ENCODE measurements at regions not wholly inside any gene's neighbourhood (a gene's known extent, or its start where the extent isn't known, plus 50 kb on each side); places are given as distances from the start of the nearest gene placed in this dataset.

DNA sequence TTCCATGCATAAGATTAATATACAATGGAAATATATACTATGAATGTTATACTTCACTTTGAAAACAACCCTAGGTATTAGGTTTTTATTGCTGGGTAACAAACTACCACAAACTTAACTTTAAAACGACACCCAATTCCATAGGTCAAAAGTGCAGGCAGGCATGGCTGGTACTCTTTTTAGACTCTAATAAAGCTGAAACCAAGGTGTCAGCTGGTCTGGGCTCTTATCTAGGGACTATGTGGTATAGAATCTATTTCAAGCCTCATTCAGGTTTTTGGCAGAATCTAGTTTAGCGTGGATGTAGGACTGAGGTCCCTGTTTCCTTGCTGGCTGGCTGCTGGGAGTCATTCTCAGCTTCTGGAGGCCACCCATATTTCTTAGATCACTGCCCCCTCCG lies 65.0 kb upstream of the TMEM168 start:
- DNase-seq (ENCODE audit: low read depth) = no peak
- Histone ChIP-seq H3K36me3 (ENCODE audit: control insufficient read depth, insufficient read depth, low read length) (no peaks in the 10 kb centered on the region; the same call in 1 of the 2 replicates), H3K4me3 (ENCODE audit: low read depth, low read length) (no peak overlapping the region), H3K27me3 (ENCODE audit: control insufficient read depth, insufficient read depth, low read length) (no peaks in the 10 kb centered on the region)
- CTCF ChIA-PET = no interaction called here
- TF ChIP-seq, protein P1, sequence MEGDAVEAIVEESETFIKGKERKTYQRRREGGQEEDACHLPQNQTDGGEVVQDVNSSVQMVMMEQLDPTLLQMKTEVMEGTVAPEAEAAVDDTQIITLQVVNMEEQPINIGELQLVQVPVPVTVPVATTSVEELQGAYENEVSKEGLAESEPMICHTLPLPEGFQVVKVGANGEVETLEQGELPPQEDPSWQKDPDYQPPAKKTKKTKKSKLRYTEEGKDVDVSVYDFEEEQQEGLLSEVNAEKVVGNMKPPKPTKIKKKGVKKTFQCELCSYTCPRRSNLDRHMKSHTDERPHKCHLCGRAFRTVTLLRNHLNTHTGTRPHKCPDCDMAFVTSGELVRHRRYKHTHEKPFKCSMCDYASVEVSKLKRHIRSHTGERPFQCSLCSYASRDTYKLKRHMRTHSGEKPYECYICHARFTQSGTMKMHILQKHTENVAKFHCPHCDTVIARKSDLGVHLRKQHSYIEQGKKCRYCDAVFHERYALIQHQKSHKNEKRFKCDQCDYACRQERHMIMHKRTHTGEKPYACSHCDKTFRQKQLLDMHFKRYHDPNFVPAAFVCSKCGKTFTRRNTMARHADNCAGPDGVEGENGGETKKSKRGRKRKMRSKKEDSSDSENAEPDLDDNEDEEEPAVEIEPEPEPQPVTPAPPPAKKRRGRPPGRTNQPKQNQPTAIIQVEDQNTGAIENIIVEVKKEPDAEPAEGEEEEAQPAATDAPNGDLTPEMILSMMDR (IDR thresholded peaks at IDR 0.05; ENCODE audit: insufficient read depth, low read depth, low read length) = no peak
- POLR2A ChIA-PET = no interaction called here

DNA sequence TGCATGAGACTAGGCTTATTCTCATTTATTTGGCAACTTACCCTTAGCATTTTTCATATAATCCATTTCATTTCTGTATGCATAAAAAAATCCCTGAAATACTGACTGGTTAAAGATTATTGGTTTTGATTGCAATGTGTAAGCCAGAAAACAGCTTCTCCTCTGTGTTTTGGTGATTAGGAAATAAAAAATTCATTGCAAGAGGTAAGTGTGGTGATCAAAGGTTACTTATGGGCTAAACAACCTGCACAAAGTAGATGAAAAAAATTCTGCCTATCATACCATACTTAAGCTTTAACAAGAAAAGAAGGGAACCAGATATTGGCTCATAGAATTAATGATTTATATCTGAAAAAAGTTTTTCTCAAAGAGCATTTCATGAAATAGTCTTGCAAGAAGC lies 64.0 kb upstream of the TMEM168 start:
- Histone ChIP-seq H3K27me3 (ENCODE audit: control insufficient read depth, insufficient read depth, low read length) (no peaks in the 10 kb centered on the region), H3K36me3 (ENCODE audit: control insufficient read depth, insufficient read depth, low read length) (no peaks in the 10 kb centered on the region; the same call in 1 of the 2 replicates), H3K4me3 (ENCODE audit: low read depth, low read length) (no peak overlapping the region)
- no peak for DNase-seq (ENCODE audit: low read depth)
- CTCF ChIA-PET = no interaction called here
- POLR2A ChIA-PET = no interaction called here
- TF ChIP-seq, protein P1 (IDR thresholded peaks at IDR 0.05; ENCODE audit: insufficient read depth, low read depth, low read length) = no peak

DNA sequence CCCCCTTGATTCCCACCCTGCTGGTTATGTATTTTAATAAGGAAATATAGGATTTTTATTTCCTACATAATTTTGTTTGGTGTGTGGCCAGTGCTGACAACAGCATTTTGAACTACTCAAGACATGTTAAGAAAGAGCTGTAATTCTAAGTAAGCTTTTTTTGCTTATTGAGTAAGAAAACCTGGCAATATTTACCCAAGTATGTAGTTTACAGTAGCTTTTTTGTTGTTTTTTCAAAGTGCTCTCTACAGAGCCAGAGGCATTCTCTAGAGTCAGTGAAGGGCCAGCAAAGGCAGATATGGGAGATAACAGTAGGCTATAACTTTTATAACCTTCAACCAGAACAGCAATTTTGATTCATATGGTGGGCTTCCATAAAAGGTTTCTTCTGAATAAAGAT lies 63.2 kb upstream of the TMEM168 start:
- Histone ChIP-seq H3K27me3 (ENCODE audit: control insufficient read depth, insufficient read depth, low read length) (no peaks in the 10 kb centered on the region), H3K4me3 (ENCODE audit: low read depth, low read length) (no peak overlapping the region), H3K36me3 (ENCODE audit: control insufficient read depth, insufficient read depth, low read length) (no peaks in the 10 kb centered on the region; the same call in 1 of the 2 replicates)
- ChIA-PET POLR2A (no interaction called here), CTCF (no interaction called here)
- TF ChIP-seq, protein P1 (IDR thresholded peaks at IDR 0.05; ENCODE audit: insufficient read depth, low read depth, low read length) = no peak
- no peak for DNase-seq (ENCODE audit: low read depth)

DNA sequence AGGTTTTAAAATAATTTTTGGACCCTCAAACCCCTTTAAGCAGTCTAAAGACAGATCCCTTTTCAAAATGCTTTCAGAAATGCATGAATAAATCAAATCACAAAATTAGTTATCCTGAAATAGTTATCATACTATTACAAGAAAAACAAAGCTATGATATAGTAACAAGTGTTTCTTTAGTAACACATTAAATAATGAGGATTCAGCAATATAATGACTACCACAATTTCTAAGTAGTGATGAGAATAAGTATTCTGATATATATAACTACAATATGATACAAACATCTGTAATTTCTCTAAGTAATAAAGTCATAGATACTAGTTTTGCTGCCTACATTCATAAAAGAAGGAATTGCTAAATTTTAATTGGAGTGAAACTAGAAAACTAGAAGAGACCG lies 53.0 kb upstream of the TMEM168 start:
- ChIA-PET CTCF (interaction anchor here (0.7 kb wide), 1 partner anchor 1014 kb away, joined by 3 read pairs; no protein-coding TSS in a partner anchor), POLR2A (no interaction called here)
- Histone ChIP-seq H3K27me3 (ENCODE audit: control insufficient read depth, insufficient read depth, low read length) (no peaks in the 10 kb centered on the region), H3K4me3 (ENCODE audit: low read depth, low read length) (no peak overlapping the region), H3K36me3 (ENCODE audit: control insufficient read depth, insufficient read depth, low read length) (no peaks in the 10 kb centered on the region)
- TF ChIP-seq, protein P1 (IDR thresholded peaks at IDR 0.05; ENCODE audit: insufficient read depth, low read depth, low read length) = no peak
- no peak for DNase-seq (ENCODE audit: low read depth)
